HT1080 (cell line): ENCODE measurements at regions not wholly inside any gene's neighbourhood (a gene's known extent, or its start where the extent isn't known, plus 50 kb on each side); places are given as distances from the start of the nearest gene placed in this dataset.
"Not testable (repeated sequence)": the region's sequence is repeated elsewhere in the genome, so short reads cannot be mapped to it uniquely, and the experiment has no call there.

Experiments used
- DNase-seq: peaks from one replicate; pipeline ENCODE4 v3.0.0-alpha.2; 2015; ENCODE audit warnings: low read depth

GRCh38 chr16:35102780-35103403 is 1643.5 kb downstream of the TP53TG3F start:
- DNase-seq: peak; percentile 34

DNA sequence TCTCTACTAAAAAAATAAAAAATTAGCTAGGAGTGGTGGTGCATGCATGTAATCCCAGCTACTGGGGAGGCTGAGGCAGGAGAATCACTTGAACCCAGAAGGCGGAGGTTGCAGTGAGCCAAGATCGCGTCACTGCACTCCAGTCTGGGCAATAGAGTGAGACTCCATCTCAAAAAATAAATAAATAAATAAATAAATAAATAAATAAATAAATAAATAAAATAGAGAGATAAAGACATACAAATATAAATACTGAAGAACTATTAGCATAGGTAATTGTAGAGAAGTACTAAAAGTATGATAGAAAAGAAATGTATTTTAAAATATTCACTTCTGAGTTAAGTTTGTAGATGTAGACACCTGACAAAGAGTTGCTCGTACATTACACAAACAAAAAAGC is 1652.4 kb downstream of the TP53TG3F start:
- DNase-seq: not testable (repeated sequence)

DNA sequence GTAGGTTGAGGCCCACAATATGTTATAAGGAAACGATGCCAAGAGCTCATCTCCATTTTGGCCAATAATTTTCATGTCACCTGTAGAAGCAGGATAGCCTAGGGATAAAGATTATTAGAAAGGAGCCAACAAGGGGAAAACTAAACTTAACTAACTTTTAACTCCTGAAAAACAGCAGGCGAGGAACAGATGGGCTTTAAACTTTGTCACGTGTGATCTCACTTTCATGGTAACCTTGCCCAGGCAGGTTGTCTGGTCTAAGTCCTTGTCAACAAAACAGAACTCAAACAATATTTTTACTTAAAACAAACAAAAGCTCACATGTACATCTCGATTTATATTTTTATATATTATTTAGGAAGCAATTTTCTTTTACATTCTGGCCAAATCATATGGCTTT is 1672.0 kb downstream of the TP53TG3F start:
- no peak for DNase-seq

DNA sequence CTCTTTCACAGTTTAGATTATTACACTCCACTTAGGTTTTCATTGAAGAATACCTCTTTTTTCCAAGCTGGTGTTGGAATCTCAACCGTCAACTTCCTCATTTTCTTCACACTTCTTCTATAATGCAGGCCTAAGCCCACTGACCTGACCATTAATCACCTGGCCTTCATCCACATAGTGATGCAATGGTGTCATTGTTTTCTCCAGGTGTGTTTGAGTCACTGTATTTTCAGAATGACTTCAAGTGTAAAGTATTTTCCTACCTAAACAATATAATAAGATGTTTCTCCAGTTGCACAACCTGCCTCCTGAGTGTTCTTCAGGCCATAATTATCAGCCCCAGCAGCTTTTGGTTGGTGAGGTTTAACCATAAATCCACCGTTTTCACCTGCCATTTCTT is 1675.1 kb downstream of the TP53TG3F start:
- no peak for DNase-seq

DNA sequence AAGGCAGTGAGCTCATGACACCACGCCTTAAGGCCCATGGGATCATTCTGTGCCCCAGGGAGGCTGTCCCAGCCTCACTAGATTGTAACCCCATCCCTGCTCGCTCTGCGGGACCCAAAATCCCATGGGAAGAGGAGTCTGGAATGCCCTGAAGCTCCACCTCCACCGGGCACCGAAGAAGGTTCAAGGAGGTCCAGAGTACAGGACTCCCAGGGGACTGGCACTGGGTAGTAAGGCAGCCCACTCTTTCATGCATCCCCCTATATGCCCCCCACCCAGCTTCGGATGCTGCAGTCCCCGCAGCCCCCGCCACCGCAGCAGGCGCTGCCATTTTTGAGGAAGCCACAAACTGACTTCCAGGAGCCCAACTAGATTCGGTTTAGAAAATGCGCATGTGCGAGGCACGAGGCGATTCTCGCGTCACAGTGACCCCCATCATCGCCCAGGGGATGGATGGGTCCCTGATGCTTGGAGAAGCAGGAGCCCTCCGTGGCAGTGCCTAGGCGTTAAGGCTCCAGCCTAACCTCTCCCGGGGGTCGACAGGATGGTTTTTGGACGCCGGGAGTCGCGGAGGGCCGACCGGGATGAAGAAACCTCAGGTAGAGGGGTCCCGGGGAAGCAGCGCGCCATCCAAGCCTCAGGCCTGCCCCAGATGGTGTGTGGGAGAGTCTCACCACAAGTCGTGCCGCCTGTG is 1681.0 kb downstream of the TP53TG3F start:
- no peak for DNase-seq

GRCh38 chr16:35141303-35141702 is 1681.9 kb downstream of the TP53TG3F start:
- no peak for DNase-seq

- no peak for DNase-seq
Observed at GRCh38 chr16:35142147-35142808, 1682.9 kb downstream of the TP53TG3F start.

DNA sequence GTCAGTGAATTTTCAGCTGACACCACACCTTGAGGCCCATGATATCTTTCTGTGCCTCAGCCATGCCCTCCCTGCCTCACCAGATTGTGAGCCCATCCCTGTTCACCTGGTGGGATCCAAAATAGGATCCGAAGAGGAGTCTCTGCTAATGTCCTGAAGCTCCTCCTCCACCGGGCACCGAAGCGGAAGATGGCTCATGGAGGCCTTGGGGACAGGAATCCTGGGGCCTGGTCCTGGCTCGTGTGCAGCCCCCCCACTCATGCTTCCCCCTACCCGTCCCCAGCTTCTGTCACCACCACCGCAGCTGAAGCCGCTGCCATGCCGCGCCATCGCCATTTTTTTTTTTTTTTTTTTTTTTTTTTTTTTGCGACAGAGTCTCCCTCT is 1683.4 kb downstream of the TP53TG3F start:
- DNase-seq: no peak

GRCh38 chr16:35144212-35144932 is 1685.0 kb downstream of the TP53TG3F start:
- DNase-seq: no peak

GRCh38 chr16:35146031-35146710 is 1686.8 kb downstream of the TP53TG3F start:
- peak; percentile 45 for DNase-seq

- DNase-seq: no peak
Observed at GRCh38 chr16:35146723-35147458, 1687.5 kb downstream of the TP53TG3F start.

DNA sequence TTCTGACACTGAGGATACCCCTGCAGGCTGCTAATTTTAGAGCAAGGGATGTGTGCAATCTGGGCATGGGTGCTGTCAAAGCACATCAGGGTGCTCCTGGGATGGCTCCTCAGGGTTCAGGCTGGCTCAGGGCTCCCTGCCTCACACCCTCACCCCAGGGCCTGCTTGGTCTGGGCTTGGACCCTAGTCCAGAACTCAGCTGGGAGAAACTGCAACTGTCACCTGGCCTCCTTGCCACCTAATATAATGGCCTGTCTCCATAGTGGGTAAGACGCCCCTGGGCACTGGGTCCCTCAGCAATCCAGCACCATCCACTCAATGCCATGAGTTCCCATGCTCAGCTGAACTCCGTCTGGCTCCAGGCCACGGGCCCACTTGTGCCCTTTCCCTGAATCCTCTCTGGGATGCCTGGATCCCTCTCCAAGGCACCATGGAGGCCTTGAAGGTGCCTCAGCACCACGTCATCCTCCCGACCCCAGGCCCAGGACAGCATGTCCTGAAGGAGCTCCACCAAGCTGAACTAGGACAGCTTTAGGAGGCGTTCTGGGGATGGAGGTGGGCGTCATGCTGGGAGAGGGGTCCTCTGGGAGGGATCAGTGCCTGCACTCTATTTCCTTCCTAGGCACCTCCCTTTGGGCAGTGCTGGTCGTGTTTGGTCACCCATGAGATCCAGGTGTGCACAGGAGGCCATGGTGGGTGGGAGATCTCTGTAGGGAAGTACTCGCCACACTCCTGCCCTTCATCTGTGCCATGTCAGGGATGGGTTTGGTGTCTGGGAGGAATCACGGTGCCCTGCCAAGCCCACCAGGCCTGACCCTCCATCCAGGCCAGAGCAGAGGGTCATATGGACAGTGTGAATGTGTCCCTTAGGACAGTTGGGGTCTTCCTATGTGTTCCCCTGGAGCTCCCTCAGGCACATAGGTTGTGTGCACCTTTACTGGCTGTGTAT is 1688.4 kb downstream of the TP53TG3F start:
- no peak for DNase-seq

- DNase-seq: no peak
Observed at GRCh38 chr16:35148748-35149147, 1689.3 kb downstream of the TP53TG3F start.

GRCh38 chr16:35149550-35149949 is 1690.1 kb downstream of the TP53TG3F start:
- DNase-seq: no peak

- DNase-seq: no peak
Observed at GRCh38 chr16:35150805-35151312, 1691.4 kb downstream of the TP53TG3F start.

DNA sequence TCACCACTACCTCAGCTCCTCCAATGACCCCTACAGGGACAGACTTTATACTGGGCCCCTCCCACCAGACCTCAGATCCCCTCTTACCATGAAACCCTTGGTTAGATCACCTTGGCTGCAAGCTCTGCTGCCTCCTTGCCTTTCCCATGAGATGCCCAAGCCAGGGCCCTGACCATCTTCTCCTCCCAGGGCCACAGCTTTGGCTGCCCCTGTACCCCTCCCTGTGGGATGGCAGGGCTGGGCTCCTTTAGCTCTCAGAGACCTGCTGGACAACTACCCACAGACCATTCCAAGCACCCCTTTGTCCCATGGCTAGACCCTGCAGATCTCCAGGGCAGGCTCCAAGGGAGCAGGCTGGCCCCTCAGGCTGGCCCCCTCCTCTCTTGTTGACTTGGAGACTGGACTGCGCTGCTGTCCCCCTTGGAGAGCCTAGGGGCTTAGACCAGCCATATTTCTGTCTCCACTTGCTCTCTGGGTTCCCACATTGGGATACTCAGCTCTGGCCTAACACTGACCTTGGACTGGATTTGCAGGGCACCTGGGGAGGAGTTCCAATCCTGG is 1692.7 kb downstream of the TP53TG3F start:
- DNase-seq: no peak

DNA sequence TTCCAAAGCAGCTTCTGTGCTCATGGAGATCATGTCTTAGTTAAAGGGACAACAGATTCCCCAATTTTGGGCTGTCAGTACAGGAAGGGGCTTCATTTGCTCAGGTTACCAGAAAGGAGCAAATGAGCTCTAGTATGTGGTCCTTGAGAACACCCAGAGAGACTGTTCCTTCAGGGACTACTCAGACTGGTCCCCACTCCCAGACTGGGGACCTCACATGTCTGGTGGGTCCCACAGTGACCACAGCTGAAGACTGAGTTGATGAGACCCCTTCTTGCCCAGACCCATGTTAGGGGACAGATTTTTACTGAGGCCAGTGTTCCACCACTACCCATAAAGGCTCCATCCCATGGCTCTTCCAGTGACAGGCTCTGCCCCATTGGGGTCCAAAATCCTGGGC is 1695.2 kb downstream of the TP53TG3F start:
- no peak for DNase-seq

- not testable (repeated sequence) for DNase-seq
Observed at GRCh38 chr16:35157549-35157948, 1698.1 kb downstream of the TP53TG3F start.

DNA sequence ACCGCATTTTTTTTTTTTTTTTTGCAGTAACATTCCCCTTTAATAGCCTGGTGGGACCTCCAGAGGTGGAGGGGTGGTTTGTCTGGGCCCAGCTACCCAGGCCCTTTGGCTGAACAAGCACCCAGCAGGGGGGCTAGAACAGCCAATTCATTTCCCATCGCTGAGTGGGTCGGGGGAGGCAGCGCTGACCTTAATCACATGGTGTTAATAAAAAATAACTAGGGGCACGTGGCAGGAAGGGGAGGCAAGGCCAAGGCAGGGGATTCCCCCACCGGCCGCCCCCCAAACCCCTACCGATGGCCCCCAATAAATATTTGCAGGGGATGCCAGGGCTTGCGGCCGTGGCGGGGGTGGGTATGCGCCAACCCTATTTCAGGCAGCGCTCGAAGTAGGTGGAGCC is 1709.9 kb downstream of the TP53TG3F start:
- DNase-seq: not testable (repeated sequence)
